LNCaP clone FGC (cell line): ENCODE measurements at regions not wholly inside any gene's neighbourhood (a gene's known extent, or its start where the extent isn't known, plus 50 kb on each side); places are given as distances from the start of the nearest gene placed in this dataset.
"Not testable (repeated sequence)": the region's sequence is repeated elsewhere in the genome, so short reads cannot be mapped to it uniquely, and the experiment has no call there.

Experiments used
- DNase-seq: peaks from one replicate; pipeline ENCODE4 v3.0.0-alpha.2; 2011; ENCODE audit warnings: low read depth
- H3K4me3 ChIP-seq: 2 replicates; pipeline ENCODE4 v1.5.1; 2011; ENCODE audit warnings: mild to moderate bottlenecking, low read depth, low read length, control low read depth
- CTCF ChIP-seq: IDR thresholded peaks from 2 replicates; pipeline ENCODE4 v1.5.1; 2012; ENCODE audit warnings: mild to moderate bottlenecking; ENCODE audit not compliant: control insufficient read depth, insufficient read depth; ENCODE audit errors: extremely low read depth

GRCh38 chr5:128857076-128857677 is 108.1 kb upstream of the SLC27A6 start:
- no peak for TF ChIP-seq CTCF
- no peak overlapping the region for H3K4me3 ChIP-seq
- DNase-seq, result no peak

DNA sequence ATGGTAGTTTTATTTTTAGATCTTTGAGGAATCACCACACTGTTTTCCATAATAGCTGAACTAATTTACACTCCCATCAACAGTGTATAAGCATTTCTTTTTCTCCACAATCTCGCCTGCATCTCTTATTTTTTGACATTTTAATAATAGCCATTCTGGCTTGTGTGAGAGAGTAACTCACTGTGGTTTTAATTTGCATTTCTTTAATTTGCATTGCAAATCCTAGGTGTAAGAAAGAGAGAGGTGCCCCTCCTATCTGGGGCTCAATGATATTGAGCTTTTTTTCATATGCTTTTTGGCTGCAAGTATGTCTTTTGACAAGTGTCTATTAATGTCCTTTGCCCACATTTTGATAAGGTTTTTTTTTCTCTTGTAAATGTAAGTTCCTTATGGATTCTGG is 106.3 kb upstream of the SLC27A6 start:
- TF ChIP-seq CTCF, result no peak
- DNase-seq, result no peak
- no peak overlapping the region for H3K4me3 ChIP-seq

GRCh38 chr5:128861155-128861554 is 104.1 kb upstream of the SLC27A6 start:
- not testable (repeated sequence) for DNase-seq, H3K4me3 ChIP-seq

DNA sequence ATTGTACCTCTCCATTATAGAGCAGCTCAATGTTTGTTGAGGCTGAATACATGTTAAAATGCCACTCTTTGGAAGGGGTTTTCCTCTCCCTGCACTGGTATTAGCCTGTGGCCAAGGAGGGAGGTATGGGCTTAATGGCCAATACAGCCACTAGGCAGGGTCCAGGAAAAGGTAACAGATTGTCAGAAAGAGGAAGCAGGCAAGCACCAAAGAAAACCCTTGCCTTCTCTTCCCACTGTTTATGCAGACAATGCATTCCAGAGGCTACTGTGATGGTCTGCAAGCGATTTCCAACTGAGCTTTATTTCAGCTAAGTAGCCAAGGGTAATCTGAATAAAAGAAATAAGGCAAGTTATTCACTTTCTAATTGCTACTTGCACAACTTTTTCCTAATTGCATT is 95.3 kb upstream of the SLC27A6 start:
- no peak overlapping the region for H3K4me3 ChIP-seq
- DNase-seq, result no peak
- TF ChIP-seq CTCF, result no peak

GRCh38 chr5:128870373-128870772 is 94.9 kb upstream of the SLC27A6 start:
- no peak for TF ChIP-seq CTCF
- no peak overlapping the region for H3K4me3 ChIP-seq
- no peak for DNase-seq

GRCh38 chr5:128870923-128871322 is 94.4 kb upstream of the SLC27A6 start:
- TF ChIP-seq CTCF, result no peak
- DNase-seq, result no peak
- H3K4me3 ChIP-seq, result no peak overlapping the region

DNA sequence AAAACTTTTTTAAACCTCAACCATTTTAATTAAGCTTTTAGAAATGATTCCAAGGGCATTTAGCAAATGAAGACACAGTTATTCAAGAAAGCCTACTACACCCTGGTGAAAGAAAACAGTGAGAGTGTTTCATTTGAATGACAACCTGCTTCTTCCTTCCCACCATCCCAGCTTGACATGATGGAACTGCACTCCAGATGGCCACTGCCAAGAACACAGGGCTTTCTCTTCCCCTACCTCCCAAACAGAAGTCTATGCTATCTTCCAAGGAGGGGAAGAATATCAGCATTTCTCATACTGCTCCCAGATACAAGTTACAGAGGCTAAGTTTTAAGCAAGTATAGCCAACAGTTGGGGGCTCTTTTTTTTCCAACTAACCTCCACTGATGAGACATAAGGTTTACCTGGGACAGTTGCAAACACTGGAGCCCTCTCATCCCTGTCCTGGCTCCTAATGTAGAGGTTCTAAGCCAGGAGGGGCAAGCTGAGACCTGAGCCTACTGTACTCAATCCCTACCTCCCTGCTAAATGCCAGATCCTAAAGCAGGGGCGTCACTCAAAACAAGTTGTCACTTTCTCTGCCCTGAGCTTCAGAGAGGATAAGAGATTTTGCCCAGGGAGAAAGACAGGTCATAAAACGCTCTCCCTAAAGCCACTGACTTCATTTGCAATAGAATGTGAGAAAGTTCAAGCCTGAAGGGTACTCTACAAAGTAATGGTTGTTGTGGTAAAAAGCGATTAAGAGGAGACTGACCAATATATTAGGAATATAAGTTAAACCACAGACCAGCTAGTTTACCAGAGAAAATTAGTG is 88.5 kb upstream of the SLC27A6 start:
- DNase-seq, result no peak
- H3K4me3 ChIP-seq, result no peak overlapping the region
- TF ChIP-seq CTCF, result no peak
